Cardiac fibroblast (primary cell): ENCODE measurements at regions not wholly inside any gene's neighbourhood (a gene's known extent, or its start where the extent isn't known, plus 50 kb on each side); places are given as distances from the start of the nearest gene placed in this dataset.

Experiments used
- DNase-seq, 2 donors: peaks; one replicate each; pipeline versions ENCODE4 v3.0.0 to v3.0.0-alpha.2; 2010; ENCODE audit warnings: low read depth in 2 of 2
- H3K4me3 ChIP-seq, 2 donors: replicated peaks in 1 of 2; 1 replicate in 1 of 2; 2 replicates in 1 of 2; pipeline ENCODE4 v1.5.1; 2011; ENCODE audit warnings: low read depth in 2 of 2, low read length in 2 of 2, mild to moderate bottlenecking in 2 of 2, moderate library complexity in 1 of 2
- TF ChIP-seq, protein P1 (sequence below): IDR thresholded peaks from one replicate; pipeline ENCODE4 v1.5.1; 2011; ENCODE audit warnings: low read depth, mild to moderate bottlenecking, low read length, inconsistent platforms

DNA sequence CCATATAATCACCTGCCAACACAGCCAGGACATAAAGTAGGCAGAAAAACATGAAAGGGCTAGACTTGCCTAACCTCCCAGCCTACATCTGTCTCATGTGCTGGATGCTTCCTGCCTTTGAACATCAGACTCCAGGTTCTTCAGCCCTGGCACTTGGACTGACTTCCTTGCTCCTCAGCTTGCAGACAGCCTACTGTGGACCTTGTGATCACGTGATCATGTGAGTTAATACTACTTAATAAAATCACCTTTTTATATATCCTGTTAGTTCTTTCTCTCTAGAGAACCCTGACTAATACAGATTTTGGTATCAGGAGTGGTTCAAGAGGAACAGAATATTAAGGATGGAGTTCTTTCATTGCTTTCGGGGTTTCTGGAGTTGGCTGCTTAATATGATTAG, 2867.6 kb downstream of the PCDH9 start:
- DNase-seq, result no peak
- TF ChIP-seq, protein P1, sequence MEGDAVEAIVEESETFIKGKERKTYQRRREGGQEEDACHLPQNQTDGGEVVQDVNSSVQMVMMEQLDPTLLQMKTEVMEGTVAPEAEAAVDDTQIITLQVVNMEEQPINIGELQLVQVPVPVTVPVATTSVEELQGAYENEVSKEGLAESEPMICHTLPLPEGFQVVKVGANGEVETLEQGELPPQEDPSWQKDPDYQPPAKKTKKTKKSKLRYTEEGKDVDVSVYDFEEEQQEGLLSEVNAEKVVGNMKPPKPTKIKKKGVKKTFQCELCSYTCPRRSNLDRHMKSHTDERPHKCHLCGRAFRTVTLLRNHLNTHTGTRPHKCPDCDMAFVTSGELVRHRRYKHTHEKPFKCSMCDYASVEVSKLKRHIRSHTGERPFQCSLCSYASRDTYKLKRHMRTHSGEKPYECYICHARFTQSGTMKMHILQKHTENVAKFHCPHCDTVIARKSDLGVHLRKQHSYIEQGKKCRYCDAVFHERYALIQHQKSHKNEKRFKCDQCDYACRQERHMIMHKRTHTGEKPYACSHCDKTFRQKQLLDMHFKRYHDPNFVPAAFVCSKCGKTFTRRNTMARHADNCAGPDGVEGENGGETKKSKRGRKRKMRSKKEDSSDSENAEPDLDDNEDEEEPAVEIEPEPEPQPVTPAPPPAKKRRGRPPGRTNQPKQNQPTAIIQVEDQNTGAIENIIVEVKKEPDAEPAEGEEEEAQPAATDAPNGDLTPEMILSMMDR, result no peak
- H3K4me3 ChIP-seq, result no peak overlapping the region

DNA sequence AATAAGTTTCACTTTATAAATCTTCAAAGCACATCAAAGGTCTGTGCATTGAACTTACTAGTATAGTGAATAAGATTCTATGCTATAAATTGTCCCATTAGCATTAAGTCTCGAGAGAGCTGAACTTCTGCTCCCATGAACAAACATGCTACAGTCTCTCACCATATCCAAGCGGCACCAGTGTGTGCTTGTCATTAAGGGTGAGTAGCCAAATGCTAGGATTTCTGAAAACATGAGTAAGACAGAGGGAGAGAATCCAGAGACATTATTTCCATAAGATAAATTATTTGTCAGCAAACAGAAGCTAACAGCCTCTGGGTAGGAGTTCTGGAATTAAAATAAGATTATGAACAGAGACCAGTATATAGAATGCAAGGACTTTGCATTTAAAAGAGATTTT, 2882.5 kb downstream of the PCDH9 start:
- DNase-seq, result peak; percentile 40 to 48
- TF ChIP-seq, protein P1, result no peak
- no peak overlapping the region for H3K4me3 ChIP-seq

- DNase-seq, result no peak
- TF ChIP-seq, protein P1, result no peak
- H3K4me3 ChIP-seq, result no peak overlapping the region
Measured at GRCh38 chr13:64339373-64340063, 2890.6 kb downstream of the PCDH9 start.

DNA sequence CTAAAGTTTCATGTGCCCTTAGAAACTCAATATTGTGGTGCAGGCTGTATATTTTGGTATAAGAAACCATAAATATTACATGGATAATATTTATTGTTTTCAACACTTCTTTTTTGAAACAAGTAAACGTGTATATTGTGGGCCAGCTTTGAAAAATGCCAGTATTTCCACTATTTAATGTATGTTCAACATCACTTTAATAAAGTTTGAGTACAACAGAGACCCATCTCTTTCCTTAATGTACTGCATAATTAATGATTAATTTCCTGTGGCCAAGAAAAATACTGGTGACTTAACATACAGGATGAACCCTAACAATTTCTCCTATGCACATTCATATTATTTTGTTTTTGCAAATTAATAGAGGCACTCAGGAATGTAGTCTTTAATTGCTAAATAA, 2891.5 kb downstream of the PCDH9 start:
- H3K4me3 ChIP-seq, result no peak overlapping the region
- TF ChIP-seq, protein P1, result no peak
- no peak for DNase-seq

- DNase-seq, result no peak
- TF ChIP-seq, protein P1, result no peak
- H3K4me3 ChIP-seq, result no peak overlapping the region
Measured at GRCh38 chr13:64333888-64334287, 2896.2 kb downstream of the PCDH9 start.

GRCh38 chr13:64332048-64332447, 2898.1 kb downstream of the PCDH9 start:
- TF ChIP-seq, protein P1, result no peak
- no peak overlapping the region for H3K4me3 ChIP-seq
- DNase-seq, result no peak

DNA sequence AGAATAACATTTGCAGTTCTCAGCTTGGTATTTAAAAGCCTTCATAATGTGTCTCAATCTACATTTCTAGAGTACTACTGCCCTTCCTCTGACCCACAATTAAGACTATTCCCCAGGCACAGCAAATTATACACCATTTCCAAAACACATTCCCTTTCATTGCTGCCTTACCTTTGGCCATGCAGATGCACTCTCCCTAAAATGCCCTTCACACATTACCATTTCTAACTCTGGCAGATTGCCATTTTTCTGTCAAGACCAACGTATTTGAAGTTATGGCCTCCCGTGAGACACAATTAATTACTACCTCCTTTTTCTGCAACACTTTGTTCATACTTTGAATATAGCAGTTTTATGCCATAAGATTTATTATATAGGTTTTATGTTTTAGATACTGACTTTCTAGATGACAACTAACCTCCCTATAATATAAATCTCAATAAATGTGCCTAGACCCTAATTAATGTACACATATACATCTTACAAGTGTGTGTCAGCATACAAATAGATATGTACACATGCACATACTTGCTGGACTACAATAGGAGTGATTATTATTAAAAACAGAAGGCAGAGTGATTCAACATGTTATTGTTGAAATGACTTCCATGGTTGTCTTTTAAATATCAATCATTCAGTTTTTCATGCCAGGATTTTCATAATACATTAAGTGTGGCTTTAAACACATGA, 2902.5 kb downstream of the PCDH9 start:
- DNase-seq, result no peak
- TF ChIP-seq, protein P1, result no peak
- no peak overlapping the region for H3K4me3 ChIP-seq
